Stimulated activated CD4-positive, alpha-beta T cell treated with anti-CD3 and anti-CD28 coated beads, Interleukin-15, amount 100 ng/mL, for 48 hours (primary cell): ENCODE measurements at regions not wholly inside any gene's neighbourhood (a gene's known extent, or its start where the extent isn't known, plus 50 kb on each side); places are given as distances from the start of the nearest gene placed in this dataset.
"Not testable (repeated sequence)": the region's sequence is repeated elsewhere in the genome, so short reads cannot be mapped to it uniquely, and the experiment has no call there.

Experiments used
- DNase-seq, 2 donors: peaks; one replicate each; pipeline ENCODE4 v3.0.0-alpha.2; 2020; ENCODE audit warnings: low read depth in 2 of 2

DNA sequence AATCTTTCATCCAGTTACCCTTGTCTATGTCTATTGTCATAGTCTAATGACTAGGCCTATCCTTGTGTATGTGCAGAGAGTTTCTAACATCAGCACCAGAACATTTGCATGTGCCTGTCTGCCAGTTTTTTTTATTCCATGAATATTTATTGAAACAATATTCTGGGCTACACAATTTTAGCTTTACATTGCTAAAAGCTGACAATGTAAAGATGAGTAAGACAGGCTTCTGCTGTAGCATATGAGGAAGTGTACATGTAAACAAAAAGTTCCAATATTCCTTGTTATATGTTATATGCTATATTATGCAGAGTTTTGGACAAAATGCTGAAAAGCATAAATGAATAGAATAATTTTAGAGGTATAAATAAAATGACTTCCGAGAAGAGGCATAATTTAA, 357.7 kb downstream of the NYAP2 start:
- DNase-seq: no peak

DNA sequence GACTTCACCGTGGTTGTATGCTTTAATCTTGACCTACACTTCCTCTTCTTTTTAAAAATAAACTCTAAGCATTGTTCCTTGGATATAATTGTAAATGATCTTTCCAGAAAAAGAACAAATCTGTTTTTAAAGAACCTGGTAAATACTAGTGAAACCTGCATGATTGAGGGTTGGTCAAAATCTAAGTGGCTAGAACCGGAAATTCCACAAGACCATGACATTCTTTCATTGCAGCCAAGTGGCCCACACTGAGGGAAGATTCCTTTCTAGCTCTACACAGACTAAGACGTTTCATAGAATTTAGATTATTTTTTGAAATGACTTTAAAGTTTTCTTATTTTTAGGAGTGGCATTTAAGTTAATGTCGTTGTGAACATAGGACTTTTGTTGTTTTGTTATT, 356.7 kb downstream of the NYAP2 start:
- DNase-seq: no peak

DNA sequence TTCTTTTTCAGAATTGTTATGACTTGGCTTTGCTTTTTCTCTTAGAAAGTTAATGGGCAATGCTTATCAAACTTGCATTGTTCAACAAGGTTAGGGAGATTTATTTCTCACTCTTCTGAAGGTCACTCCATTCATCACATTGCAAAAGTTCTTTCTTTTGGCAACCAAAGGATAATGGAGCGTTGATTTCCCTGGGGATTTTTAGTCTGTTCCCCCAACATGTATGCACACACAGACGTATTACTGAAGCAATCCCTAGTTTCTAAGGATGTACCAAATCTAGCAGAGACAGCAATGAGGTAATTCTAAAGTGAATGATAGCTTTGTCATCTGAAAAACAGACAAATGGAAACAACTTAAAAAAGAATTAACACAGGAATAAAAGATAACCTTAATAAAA, 349.1 kb downstream of the NYAP2 start:
- no peak for DNase-seq

DNA sequence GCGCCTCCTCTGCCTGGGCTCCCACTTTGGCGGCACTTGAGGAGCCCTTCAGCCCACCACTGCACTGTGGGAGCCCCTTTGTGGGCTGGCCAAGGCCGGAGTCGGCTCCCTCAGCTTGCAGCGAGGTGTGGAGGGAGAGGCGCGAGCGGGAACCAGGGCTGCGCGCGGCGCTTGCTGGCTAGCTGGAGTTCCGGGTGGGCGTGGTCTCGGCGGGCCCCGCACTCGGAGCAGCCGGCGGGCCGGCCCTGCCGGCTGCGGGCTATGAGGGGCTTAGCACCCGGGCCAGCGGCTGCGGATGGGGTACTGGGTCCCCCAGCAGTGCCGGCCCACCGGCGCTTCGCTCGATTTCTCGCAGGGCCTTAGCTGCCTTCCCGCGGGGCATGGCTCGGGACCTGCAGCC, 344.5 kb downstream of the NYAP2 start:
- not testable (repeated sequence) for DNase-seq

DNA sequence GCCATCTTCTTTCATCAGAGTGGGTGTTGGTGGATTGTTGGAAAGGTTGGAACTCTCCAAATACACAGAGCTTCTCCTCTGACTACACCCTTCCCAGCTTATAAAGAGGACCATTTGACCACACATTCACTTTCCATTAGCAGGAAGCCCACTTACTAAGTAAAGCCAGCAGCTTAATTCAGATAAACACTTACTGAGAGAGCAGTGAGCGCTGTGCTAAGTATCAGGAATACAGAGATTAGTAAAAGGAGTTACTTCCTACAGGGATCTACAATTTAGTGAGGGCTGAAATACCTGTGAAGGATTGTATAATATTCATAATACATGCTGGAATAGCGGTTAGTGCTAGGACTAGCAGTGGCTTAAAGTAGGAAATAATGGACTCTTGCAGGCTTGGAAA, 343.0 kb downstream of the NYAP2 start:
- no peak for DNase-seq

DNA sequence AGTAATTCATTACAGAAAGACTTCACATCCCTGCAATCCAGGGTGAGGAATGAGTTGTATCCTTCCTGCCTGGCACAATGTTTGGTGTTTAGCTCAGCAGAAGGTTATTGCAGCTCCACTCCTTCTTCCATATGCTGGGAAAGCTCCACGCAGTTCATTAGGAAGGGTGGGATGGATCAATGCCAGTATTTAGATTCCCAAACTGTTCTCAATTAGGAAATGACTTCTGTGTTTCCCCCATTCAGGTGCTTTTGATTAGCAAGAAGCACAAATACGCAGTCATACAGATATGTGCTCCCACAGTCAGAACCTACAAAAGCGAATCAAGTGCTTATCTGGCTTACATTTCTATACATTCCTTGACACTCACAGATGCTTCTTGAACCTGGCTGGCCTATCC, 340.6 kb downstream of the NYAP2 start:
- no peak for DNase-seq

DNA sequence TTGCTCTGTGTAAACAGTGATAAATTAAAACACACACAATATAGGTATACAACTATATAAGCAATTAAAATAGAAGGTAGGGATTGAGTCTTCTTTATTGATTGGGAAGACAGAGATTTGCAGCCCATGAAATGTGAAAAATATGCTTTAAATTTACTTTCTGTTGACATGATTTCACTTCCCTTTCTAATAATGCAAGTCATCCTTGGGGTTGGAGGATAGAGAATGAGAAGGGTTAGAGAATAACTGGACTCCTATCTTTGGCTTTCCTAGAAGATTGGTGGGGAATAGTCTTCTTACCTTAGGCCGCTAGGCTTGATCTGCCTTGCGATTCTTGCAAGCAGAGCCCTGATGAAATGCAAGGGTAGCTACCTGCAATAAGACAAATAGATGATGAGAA, 339.8 kb downstream of the NYAP2 start:
- no peak for DNase-seq

DNA sequence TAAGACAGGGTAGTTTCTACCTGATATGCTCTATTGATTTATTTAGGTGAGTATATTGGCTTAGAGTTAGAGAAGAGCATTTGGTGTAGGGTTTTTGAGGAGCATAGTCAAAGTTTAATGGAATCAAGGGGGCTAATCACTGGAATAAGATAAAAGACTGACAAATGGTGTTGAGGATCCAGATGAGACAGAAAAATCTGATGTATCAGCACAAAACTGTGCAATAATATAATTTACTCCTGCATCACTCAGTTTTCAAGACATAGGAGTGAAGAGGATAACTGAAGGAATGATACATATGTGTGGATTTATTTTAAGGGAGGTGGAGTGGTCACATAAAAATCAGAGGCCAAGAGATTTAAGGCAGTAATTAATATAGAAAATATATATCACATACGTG, 339.2 kb downstream of the NYAP2 start:
- DNase-seq: no peak

DNA sequence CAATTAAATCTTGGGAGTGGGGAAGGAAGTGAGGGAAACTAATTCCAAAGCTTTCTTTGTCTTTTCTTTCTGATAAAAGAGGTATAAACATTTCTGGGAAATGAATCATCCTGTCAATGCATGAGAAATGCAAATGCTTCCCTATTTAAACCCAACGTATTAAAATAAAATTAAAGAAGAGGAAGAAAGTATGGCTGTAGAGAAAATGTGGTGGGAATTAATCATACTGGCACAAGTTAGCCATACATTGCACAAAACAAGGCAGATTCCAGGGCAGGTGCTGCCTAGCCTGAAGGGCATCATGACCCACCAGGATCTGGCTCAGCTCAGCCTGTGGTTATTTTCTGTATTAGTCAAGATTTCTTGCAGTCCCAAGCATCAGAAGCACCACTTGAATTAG, 338.0 kb downstream of the NYAP2 start:
- DNase-seq: no peak

DNA sequence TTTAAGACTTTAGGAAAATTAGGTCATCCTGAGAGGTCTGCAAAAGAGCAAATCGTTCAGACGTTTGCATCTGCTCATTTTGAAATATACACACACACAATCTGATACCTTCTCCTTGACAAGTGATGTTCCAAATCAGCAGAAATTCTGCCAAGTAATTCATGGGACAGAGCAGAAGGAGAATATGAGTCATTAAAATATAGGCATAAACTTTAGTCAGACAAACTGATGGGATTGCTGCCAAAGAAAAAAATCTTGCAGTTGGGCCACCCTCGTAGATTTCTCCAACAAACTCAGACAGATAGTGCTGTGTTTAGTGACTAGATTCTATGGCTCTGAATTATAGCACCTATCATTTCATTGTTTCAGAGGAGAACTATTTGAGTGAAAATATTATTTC, 336.3 kb downstream of the NYAP2 start:
- no peak for DNase-seq

DNA sequence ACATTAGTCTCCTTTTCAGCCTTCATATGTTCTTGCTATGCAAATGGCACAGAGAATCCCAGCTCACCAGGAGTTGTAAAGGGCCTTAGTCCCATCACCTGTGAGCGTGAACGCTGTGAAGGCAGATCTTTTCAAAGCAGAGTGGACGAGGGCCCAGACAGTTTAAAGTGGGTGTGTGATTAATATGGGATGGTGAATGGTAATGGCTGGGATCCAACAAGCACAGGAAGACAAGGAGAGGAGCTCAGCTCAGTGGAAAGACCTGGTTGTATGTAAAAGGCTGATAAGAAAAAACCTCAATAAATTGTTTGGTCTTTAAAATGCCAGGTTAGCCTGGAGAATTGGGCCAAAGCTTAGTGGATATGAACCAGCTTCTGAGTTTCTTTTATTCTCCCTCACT, 326.2 kb downstream of the NYAP2 start:
- no peak for DNase-seq
